ENCODE measurements at regions not wholly inside any gene's neighbourhood (a gene's known extent, or its start where the extent isn't known, plus 50 kb on each side); places are given as distances from the start of the nearest gene placed in this dataset.
"Not testable (repeated sequence)": the region's sequence is repeated elsewhere in the genome, so short reads cannot be mapped to it uniquely, and the experiment has no call there.

DNA sequence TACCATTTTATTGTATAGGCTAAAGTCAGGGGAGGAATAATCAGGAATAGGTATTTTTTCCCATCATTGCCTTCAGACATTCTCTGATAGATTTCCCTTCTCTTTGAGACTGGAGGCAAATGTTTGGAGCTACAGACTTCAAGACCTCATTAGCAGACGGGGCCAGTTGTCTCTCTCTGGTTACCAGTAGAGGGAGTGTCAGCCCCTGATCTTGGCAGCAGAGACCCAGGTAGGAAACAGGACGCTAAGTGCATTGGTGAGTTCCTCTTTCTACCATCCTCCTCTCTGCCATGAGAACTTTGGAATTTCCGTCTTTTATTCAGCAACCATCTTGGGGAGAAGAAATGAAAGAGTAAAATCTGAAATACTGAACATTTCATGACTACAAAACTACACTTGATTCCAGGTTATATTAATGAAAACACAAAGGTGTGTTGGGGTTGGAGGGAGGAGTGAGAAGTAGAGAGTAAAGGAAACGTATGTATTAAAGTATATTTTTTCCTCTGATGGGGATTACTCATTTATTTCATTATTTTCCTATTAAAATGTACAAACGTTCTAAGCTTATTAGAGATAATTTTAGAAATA, 186.2 kb upstream of the GCFC2 start:
- no peak for DNase-seq (ENCODE audit: low spot score)

DNA sequence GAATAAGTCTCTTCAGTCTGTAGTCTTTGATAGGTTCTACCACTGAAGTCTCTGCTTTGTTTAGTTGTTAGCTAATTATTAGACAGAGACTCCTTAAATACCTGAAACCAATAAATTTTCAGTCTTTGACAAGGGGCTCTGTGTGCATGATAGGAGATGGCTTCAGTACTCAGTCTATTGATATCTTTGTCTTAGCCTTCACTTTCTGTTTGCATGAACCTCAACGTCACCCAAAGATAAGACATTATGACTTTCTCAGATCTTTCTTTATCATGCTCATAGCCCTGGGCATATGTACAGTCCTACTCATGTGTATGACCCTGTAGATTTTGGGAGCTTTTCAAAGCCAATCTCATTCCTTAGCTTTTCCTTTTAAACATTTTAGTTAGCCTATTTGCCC, 183.5 kb upstream of the GCFC2 start:
- DNase-seq (ENCODE audit: low spot score): no peak

DNA sequence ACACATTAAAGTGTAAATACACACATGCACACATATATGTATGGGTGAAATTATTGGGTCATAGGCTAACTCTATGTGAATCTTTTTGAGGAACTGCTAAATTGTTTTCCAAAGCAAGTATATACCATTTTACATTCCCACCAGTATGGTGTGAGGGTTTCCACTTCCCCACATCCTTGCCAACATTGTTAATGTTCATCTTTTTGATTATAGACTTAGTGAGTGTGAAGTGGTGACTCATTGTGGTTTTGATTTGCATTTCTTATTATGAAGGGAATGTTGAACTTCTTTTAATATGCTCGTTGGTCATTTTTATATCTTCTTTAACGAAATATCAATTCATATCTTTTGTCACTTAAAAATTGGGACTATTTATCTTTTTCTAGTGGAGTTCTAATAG, 181.8 kb upstream of the GCFC2 start:
- no peak for DNase-seq (ENCODE audit: low spot score)

DNA sequence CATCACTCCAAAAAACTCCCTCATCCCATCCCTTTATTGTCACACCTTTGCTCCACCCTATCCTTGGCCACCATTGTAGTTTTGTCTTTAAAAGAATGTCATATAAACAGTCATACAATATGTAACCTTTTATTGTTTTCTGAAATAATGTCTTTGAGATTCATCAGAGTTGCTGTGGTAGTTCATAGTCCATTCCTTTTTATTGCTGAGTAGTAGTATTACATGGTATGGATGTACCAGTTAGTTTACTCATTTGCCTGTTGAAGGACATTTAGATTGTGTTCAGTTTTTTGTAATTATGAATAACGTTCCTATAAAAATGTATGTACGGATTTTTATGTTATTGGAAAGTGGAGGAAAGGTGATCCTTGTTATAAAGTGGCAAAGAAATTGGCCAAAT, 171.8 kb upstream of the GCFC2 start:
- no peak for DNase-seq (ENCODE audit: low spot score)

DNA sequence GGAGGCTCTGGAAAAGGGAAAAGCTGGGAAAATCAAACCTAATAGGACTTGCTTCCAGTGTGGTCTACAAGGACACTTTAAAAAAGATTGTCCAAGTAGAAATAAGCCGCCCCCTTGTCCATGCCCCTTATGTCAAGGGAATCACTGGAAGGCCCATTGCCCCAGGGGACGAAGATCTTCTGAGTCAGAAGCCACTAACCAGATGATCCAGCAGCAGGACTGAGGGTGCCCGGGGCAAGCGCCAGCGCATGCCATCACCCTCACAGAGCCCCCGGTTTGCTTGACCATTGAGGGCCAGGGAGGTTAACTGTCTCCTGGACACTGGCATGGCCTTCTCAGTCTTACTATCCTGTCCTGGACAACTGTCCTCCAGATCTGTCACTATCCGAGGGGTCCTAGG, 164.9 kb upstream of the GCFC2 start:
- DNase-seq (ENCODE audit: low spot score): not testable (repeated sequence)

- not testable (repeated sequence) for DNase-seq (ENCODE audit: low spot score)
These were observed 161.3 kb upstream of the GCFC2 start for GRCh38 chr2:75871762-75872614.

DNA sequence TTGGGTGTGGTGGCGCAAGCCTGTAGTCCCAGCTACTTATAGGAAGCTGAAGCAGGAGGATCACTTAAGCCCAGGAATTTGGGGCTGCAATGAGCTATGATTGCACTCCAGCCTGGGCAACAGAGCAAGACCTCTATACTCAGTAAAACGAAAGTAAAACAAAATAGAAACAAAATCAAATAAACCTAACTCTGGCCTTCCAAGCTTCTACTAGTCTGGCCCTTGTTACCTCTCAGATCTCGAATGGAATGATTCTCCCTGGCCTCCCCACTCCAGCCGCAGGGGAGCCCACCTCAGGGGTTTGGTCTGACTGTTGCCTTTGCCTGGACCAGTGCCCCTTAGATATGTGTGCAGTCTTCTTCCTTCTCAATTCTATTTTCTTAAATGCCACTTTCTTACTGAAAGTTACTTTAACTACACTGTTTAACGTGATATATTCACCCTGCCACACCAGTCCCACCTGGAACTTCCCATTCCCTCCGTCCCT, 160.0 kb upstream of the GCFC2 start:
- no peak for DNase-seq (ENCODE audit: low spot score)

DNA sequence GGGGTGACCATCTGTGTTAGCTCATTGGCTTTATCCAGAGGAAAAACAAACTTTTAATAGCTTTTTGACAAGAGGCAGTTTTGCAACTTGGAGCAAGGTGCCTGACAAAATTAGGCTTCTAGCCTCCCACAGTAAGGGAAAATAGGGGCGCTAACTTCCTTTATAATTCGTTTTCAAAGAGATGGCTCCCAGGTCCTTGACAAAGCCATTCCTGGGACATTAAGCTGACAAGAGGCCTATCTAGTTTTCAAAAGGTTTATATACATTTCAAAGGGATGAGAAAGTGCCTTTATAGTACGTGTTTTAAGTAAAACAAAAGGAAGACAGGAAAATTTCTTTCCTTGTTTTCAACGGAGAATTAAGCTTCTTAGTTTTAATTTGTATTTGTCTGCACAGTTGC, 159.4 kb upstream of the GCFC2 start:
- no peak for DNase-seq (ENCODE audit: low spot score)

DNA sequence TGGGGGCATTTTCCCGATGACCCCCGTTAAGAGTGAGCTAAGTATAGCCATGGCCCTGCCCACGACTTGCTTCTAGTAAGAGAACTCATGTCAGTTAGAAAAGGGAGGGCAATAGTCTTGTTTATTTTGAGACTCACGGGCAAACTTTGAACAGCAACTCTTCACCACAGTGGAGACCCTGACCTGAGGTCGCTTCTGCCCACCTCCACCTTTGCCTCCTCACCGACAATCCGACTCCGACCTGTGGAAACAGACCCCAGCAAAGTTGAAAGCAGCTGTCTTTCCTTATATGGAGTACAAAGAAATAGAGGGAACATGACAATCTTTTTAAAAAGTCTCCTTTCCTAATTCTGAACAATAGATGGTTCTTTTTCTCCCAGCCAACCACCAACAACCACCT, 155.0 kb upstream of the GCFC2 start:
- DNase-seq (ENCODE audit: low spot score): no peak

- no peak for DNase-seq (ENCODE audit: low spot score)
These were observed 154.4 kb upstream of the GCFC2 start for GRCh38 chr2:75865083-75865482.

GRCh38 chr2:75862547-75862946, 151.8 kb upstream of the GCFC2 start:
- no peak for DNase-seq (ENCODE audit: low spot score)

- no peak for DNase-seq (ENCODE audit: low spot score)
These were observed 142.7 kb upstream of the GCFC2 start for GRCh38 chr2:75853436-75853835.

DNA sequence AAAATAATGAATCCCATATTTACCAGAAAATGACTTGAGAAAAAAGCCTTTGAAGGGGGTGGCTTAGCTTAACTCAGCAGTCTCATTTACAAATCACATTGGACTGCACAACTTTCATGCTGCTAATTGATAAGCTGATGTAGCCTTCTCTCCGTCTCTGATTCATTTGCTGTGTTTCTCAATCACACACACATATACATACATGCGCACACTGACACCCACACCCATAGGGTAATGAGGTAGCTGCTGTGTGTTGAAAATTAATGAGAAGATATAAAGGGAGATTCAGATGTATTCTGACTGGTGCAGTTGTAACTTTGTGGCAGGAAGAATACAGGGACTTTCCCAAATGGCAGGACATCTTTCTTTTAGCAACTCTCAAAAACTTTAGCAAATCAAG, 141.9 kb upstream of the GCFC2 start:
- no peak for DNase-seq (ENCODE audit: low spot score)

- DNase-seq (ENCODE audit: low spot score): no peak
These were observed 136.0 kb upstream of the GCFC2 start for GRCh38 chr2:75846683-75847190.

- no peak for DNase-seq (ENCODE audit: low spot score)
These were observed 133.9 kb upstream of the GCFC2 start for GRCh38 chr2:75844651-75845050.

DNA sequence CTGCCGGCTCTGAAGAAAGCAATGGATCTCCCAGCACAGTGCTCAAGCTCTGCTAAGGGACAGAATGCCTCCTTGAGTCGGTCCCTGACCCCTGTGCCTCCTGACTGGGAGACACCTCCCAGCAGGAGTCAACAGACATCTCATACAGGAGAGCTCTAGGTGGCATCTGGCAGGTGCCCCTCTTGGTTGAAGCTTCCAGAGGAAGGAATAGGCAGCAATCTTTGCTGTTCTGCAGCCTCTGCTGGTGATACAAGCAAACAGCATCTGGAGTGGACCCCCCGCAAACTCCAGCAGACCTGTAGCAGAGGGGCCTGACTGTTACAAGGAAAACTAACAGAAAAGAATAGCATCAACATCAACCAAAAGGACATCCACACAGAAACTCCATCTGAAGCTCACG, 123.9 kb upstream of the GCFC2 start:
- DNase-seq (ENCODE audit: low spot score): not testable (repeated sequence)

- DNase-seq (ENCODE audit: low spot score): no peak
These were observed 122.7 kb upstream of the GCFC2 start for GRCh38 chr2:75833386-75833785.

- DNase-seq (ENCODE audit: low spot score): no peak
These were observed 118.1 kb upstream of the GCFC2 start for GRCh38 chr2:75828826-75829225.

GRCh38 chr2:75823515-75823914, 112.8 kb upstream of the GCFC2 start:
- not testable (repeated sequence) for DNase-seq (ENCODE audit: low spot score)

GRCh38 chr2:75822336-75822735, 111.6 kb upstream of the GCFC2 start:
- DNase-seq (ENCODE audit: low spot score): no peak

GRCh38 chr2:75820693-75821092, 110.0 kb upstream of the GCFC2 start:
- DNase-seq (ENCODE audit: low spot score): no peak

DNA sequence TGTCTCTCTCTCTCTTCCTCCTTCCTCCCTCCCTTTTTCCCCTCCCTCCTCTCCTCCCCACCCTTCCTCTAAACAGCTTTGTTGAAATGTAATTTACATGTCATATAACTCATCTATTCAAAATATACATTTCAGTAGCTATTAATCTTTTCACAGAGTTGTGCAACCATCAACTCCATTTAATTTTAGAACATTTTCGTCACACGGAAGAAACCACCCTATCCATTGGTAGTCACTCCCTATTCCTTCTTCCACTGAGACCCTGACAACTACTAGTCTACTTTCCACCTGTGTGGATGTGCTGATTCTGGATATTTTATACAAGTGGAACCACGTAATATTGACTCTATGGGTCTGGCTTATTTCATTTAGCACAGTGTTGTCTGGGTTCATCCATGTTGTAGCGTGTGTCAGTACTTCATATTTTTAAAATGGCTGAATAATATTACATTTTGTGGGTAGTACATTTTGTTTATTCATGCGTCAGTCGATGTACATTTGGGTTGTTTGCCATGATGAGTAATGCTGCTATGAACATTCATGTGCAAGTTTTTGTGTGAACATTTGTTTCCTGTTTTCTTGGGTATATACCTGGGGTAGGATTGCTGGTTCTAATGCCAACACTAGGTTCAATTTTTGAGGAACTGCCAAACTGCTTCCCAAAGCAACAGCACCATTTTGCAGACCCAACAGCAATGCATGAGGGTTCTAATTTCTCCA, 100.1 kb upstream of the GCFC2 start:
- no peak for DNase-seq (ENCODE audit: low spot score)
